GM21390 (cell line): ENCODE measurements at regions not wholly inside any gene's neighbourhood (a gene's known extent, or its start where the extent isn't known, plus 50 kb on each side); places are given as distances from the start of the nearest gene placed in this dataset.
"Not testable (repeated sequence)": the region's sequence is repeated elsewhere in the genome, so short reads cannot be mapped to it uniquely, and the experiment has no call there.

Source experiments
- ATAC-seq: cut with Tn5 transposase; IDR thresholded peaks from one replicate; pipeline ENCODE4 v1.9.1; 2021; ENCODE audit not compliant: unreplicated experiment

GRCh38 chr12:67716817-67717216 lies 68.3 kb downstream of the DYRK2 start:
- ATAC-seq = no peak

GRCh38 chr12:67719303-67719702 lies 70.8 kb downstream of the DYRK2 start:
- ATAC-seq = not testable (repeated sequence)

GRCh38 chr12:67720351-67720856 lies 71.9 kb downstream of the DYRK2 start:
- ATAC-seq = no peak

GRCh38 chr12:67721248-67721647 lies 72.7 kb downstream of the DYRK2 start:
- no peak for ATAC-seq

- no peak for ATAC-seq
Observed at GRCh38 chr12:67722296-67722695, 73.8 kb downstream of the DYRK2 start.

- ATAC-seq = no peak
Observed at GRCh38 chr12:67726868-67727267, 78.3 kb downstream of the DYRK2 start.

GRCh38 chr12:67727702-67728666 lies 79.4 kb downstream of the DYRK2 start:
- no peak for ATAC-seq

GRCh38 chr12:67732857-67733256 lies 84.3 kb downstream of the DYRK2 start:
- ATAC-seq = no peak

- no peak for ATAC-seq
Observed at GRCh38 chr12:67735868-67736267, 87.3 kb downstream of the DYRK2 start.

GRCh38 chr12:67740711-67741110 lies 92.2 kb downstream of the DYRK2 start:
- ATAC-seq = no peak

GRCh38 chr12:67741270-67741669 lies 92.7 kb downstream of the DYRK2 start:
- no peak for ATAC-seq

- no peak for ATAC-seq
Observed at GRCh38 chr12:67742461-67742860, 93.9 kb downstream of the DYRK2 start.

GRCh38 chr12:67747869-67748742 lies 99.6 kb downstream of the DYRK2 start:
- no peak for ATAC-seq

- ATAC-seq = no peak
Observed at GRCh38 chr12:67748743-67749040, 100.1 kb downstream of the DYRK2 start.

GRCh38 chr12:67750513-67751183 lies 102.1 kb downstream of the DYRK2 start:
- no peak for ATAC-seq

- ATAC-seq = no peak
Observed at GRCh38 chr12:67751381-67751928, 102.9 kb downstream of the DYRK2 start.

GRCh38 chr12:67752226-67752732 lies 103.7 kb downstream of the DYRK2 start:
- ATAC-seq = no peak

GRCh38 chr12:67754933-67755697 lies 106.6 kb downstream of the DYRK2 start:
- no peak for ATAC-seq

- peak; percentile 25 for ATAC-seq
Observed at GRCh38 chr12:67757651-67758050, 109.1 kb downstream of the DYRK2 start.

GRCh38 chr12:67758119-67758518 lies 109.6 kb downstream of the DYRK2 start:
- ATAC-seq = peak; percentile 98
